Tongue (tissue), 1 donor: ENCODE measurements at regions not wholly inside any gene's neighbourhood (a gene's known extent, or its start where the extent isn't known, plus 50 kb on each side); places are given as distances from the start of the nearest gene placed in this dataset.
"Not testable (repeated sequence)": the region's sequence is repeated elsewhere in the genome, so short reads cannot be mapped to it uniquely, and the experiment has no call there.

Source experiments
- DNase-seq: peaks from one replicate; pipeline ENCODE4 v3.0.0-alpha.2; 2015

- DNase-seq = peak; percentile 71
Observed at GRCh38 chr17:68700421-68700820, 99.3 kb upstream of the FAM20A start.

- DNase-seq = no peak
Observed at GRCh38 chr17:68699936-68700335, 98.8 kb upstream of the FAM20A start.

- peak; percentile 75 for DNase-seq
Observed at GRCh38 chr17:68698746-68699145, 97.6 kb upstream of the FAM20A start.

- DNase-seq = peak; percentile 70
Observed at GRCh38 chr17:68697850-68698361, 96.7 kb upstream of the FAM20A start.

- DNase-seq = no peak
Observed at GRCh38 chr17:68695659-68696058, 94.5 kb upstream of the FAM20A start.

GRCh38 chr17:68694791-68695485 lies 93.8 kb upstream of the FAM20A start:
- DNase-seq = no peak

- no peak for DNase-seq
Observed at GRCh38 chr17:68693896-68694295, 92.7 kb upstream of the FAM20A start.

- DNase-seq = no peak
Observed at GRCh38 chr17:68693466-68693865, 92.3 kb upstream of the FAM20A start.

- no peak for DNase-seq
Observed at GRCh38 chr17:68686108-68686988, 85.2 kb upstream of the FAM20A start.

- peak; percentile 59 for DNase-seq
Observed at GRCh38 chr17:68684949-68685357, 83.8 kb upstream of the FAM20A start.

- no peak for DNase-seq
Observed at GRCh38 chr17:68682903-68683302, 81.7 kb upstream of the FAM20A start.

GRCh38 chr17:68679882-68680281 lies 78.7 kb upstream of the FAM20A start:
- no peak for DNase-seq

- DNase-seq = no peak
Observed at GRCh38 chr17:68676856-68677255, 75.7 kb upstream of the FAM20A start.

GRCh38 chr17:68675723-68676122 lies 74.6 kb upstream of the FAM20A start:
- DNase-seq = no peak

GRCh38 chr17:68674029-68674925 lies 73.1 kb upstream of the FAM20A start:
- no peak for DNase-seq

GRCh38 chr17:68670967-68671693 lies 70.0 kb upstream of the FAM20A start:
- no peak for DNase-seq

GRCh38 chr17:68666438-68666837 lies 65.3 kb upstream of the FAM20A start:
- DNase-seq = not testable (repeated sequence)

- no peak for DNase-seq
Observed at GRCh38 chr17:68665373-68665772, 64.2 kb upstream of the FAM20A start.

GRCh38 chr17:68662479-68662878 lies 61.3 kb upstream of the FAM20A start:
- no peak for DNase-seq

- no peak for DNase-seq
Observed at GRCh38 chr17:68662037-68662432, 60.9 kb upstream of the FAM20A start.

- no peak for DNase-seq
Observed at GRCh38 chr17:68661265-68662036, 60.3 kb upstream of the FAM20A start.
